Glutamatergic neuron (in vitro differentiated cells): ENCODE measurements at regions not wholly inside any gene's neighbourhood (a gene's known extent, or its start where the extent isn't known, plus 50 kb on each side); places are given as distances from the start of the nearest gene placed in this dataset.
"Not testable (repeated sequence)": the region's sequence is repeated elsewhere in the genome, so short reads cannot be mapped to it uniquely, and the experiment has no call there.

Source experiments
- DNase-seq: peaks from one replicate; pipeline ENCODE4 v3.0.0; 2022
- H3K27ac Mint-ChIP-seq: one replicate; pipeline ENCODE4 v1.8.0; 2020; ENCODE audit warnings: mild to moderate bottlenecking, mixed read lengths, inconsistent platforms; ENCODE audit not compliant: unreplicated experiment
- H3K27me3 Mint-ChIP-seq: one replicate; pipeline ENCODE4 v1.8.0; 2020; ENCODE audit warnings: mild to moderate bottlenecking, moderate library complexity, mixed read lengths, inconsistent platforms; ENCODE audit not compliant: unreplicated experiment
- H3K36me3 Mint-ChIP-seq: one replicate; pipeline ENCODE4 v1.8.0; 2020; ENCODE audit warnings: mild to moderate bottlenecking, mixed read lengths, inconsistent platforms; ENCODE audit not compliant: unreplicated experiment
- H3K4me1 Mint-ChIP-seq: one replicate; pipeline ENCODE4 v1.8.0; 2020; ENCODE audit warnings: mild to moderate bottlenecking, low read depth, mixed read lengths, inconsistent platforms; ENCODE audit not compliant: unreplicated experiment
- H3K4me3 Mint-ChIP-seq: one replicate; pipeline ENCODE4 v1.8.0; 2020; ENCODE audit warnings: mild to moderate bottlenecking, mixed read lengths, inconsistent platforms; ENCODE audit not compliant: unreplicated experiment
- H3K9me3 Mint-ChIP-seq: one replicate; pipeline ENCODE4 v1.8.0; 2020; ENCODE audit warnings: mild to moderate bottlenecking, moderate library complexity, mixed read lengths, inconsistent platforms; ENCODE audit not compliant: unreplicated experiment
- TF ChIP-seq, protein P1 (sequence below): fragments of 200-600 bp; sonication (generic); IDR thresholded peaks from one replicate; pipeline ENCODE4 v1.5.0; 2021; ENCODE audit not compliant: partially characterized antibody, unreplicated experiment

DNA sequence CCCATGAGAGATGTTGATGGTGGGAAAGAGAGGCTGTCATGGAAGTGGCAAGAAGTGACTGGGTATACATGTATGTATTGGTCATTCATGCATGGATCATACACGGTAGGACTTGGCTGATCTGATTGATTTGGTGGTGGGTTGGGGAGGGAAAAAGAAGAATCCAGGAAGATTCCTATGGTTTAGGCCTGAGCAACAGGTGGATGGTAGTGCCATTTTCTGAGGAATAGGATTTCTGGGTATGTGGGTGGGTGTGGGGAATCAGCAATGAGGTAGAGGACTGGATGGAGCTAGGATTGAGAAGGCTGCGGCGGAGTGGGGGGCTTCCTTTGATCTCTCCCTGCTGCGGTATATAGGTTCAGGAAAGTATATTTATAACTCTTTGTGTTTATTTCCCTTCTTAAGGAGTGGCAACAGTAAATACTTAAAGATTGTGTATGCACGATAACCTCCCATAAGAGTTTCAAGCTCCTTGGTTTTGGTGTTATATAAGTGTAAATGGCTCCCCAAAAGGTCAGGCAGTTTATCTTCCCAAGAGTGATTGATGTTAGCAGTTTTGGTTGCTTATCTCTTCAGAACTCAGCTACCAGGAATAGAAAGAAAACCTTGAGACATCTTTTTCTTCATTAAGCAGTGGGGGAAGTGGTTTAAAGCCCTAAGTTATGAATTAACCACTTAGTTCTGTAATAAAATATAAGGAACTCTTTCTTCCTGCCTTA is 100.1 kb downstream of the LSMEM1 start:
- peaks cover 4% of the 10 kb centered on the region for H3K4me1 Mint-ChIP-seq
- no peak for DNase-seq
- H3K27ac Mint-ChIP-seq = no peak overlapping the region
- no peak overlapping the region for H3K4me3 Mint-ChIP-seq
- TF ChIP-seq, protein P1, sequence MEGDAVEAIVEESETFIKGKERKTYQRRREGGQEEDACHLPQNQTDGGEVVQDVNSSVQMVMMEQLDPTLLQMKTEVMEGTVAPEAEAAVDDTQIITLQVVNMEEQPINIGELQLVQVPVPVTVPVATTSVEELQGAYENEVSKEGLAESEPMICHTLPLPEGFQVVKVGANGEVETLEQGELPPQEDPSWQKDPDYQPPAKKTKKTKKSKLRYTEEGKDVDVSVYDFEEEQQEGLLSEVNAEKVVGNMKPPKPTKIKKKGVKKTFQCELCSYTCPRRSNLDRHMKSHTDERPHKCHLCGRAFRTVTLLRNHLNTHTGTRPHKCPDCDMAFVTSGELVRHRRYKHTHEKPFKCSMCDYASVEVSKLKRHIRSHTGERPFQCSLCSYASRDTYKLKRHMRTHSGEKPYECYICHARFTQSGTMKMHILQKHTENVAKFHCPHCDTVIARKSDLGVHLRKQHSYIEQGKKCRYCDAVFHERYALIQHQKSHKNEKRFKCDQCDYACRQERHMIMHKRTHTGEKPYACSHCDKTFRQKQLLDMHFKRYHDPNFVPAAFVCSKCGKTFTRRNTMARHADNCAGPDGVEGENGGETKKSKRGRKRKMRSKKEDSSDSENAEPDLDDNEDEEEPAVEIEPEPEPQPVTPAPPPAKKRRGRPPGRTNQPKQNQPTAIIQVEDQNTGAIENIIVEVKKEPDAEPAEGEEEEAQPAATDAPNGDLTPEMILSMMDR = no peak
- H3K27me3 Mint-ChIP-seq = no peaks in the 10 kb centered on the region
- H3K36me3 Mint-ChIP-seq = peaks cover 9% of the 10 kb centered on the region
- no peaks in the 10 kb centered on the region for H3K9me3 Mint-ChIP-seq

DNA sequence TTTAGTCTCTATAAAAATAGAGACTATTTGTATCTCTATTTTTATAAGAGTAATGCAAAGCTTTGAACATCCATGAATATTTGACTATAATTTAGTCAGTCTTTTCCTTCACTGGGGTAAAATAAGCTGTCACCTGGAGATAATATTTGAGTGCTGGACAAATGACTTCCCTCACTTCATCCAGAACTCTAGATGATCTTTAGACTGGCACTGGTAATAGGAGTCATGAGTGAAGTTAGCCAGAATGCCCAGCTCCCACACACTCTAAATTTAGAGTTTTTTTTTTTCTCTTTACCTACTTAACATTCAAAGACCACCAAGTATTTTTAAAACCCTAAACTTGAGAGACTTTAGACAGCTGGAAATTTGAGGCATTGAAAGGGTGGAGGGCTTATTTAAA is 100.7 kb downstream of the LSMEM1 start:
- no peaks in the 10 kb centered on the region for H3K9me3 Mint-ChIP-seq
- peaks cover 4% of the 10 kb centered on the region for H3K4me1 Mint-ChIP-seq
- H3K27me3 Mint-ChIP-seq = no peaks in the 10 kb centered on the region
- peaks cover 9% of the 10 kb centered on the region for H3K36me3 Mint-ChIP-seq
- TF ChIP-seq, protein P1 = no peak
- no peak overlapping the region for H3K27ac Mint-ChIP-seq
- H3K4me3 Mint-ChIP-seq = no peak overlapping the region
- DNase-seq = no peak

DNA sequence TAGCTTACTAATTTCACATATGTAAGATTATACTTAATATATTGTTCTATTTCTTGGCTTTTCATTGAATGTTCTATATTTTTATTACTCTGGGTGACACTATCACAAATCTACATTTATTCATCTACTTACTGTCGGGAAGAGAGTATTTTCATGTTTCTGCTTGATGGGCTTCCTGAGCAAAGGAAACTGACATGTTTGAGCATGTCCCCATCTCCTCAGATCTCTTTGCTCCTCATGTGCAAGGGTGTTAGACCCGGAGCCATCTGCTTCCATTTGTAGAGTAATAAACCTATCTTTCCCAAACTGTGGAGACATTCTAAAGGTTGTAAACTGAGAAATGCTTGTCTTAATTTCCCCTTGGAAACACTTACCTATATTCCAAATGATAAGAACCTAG is 103.5 kb downstream of the LSMEM1 start:
- TF ChIP-seq, protein P1 = no peak
- no peak overlapping the region for H3K27ac Mint-ChIP-seq
- H3K4me3 Mint-ChIP-seq = no peak overlapping the region
- DNase-seq = no peak
- no peaks in the 10 kb centered on the region for H3K9me3 Mint-ChIP-seq
- peaks cover 16% of the 10 kb centered on the region for H3K36me3 Mint-ChIP-seq
- H3K4me1 Mint-ChIP-seq = peaks cover 4% of the 10 kb centered on the region
- no peaks in the 10 kb centered on the region for H3K27me3 Mint-ChIP-seq

DNA sequence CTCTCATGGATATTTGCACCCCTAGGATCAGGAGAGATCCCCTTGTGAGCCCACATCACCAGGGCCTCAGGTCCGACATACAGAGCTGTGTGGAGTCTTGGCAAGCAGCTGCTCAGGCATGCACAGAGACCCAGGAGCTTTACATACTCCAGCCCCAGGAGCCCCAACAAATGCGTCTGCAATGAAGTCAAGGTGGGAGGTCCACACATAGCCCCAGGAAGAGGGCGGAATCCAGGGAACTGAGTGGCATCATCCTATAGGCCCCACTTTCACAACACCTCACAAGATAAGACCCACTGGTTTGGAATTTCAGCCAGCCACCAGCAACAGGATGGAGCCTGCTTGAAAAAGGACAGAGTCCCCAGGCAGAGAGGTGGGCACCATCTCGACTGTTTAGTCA is 106.7 kb downstream of the LSMEM1 start:
- peaks cover 8% of the 10 kb centered on the region for H3K36me3 Mint-ChIP-seq
- peaks cover 4% of the 10 kb centered on the region for H3K4me1 Mint-ChIP-seq
- H3K27me3 Mint-ChIP-seq = no peaks in the 10 kb centered on the region
- no peak overlapping the region for H3K27ac Mint-ChIP-seq
- no peak for DNase-seq
- H3K4me3 Mint-ChIP-seq = no peak overlapping the region
- H3K9me3 Mint-ChIP-seq = no peaks in the 10 kb centered on the region
- TF ChIP-seq, protein P1 = no peak

DNA sequence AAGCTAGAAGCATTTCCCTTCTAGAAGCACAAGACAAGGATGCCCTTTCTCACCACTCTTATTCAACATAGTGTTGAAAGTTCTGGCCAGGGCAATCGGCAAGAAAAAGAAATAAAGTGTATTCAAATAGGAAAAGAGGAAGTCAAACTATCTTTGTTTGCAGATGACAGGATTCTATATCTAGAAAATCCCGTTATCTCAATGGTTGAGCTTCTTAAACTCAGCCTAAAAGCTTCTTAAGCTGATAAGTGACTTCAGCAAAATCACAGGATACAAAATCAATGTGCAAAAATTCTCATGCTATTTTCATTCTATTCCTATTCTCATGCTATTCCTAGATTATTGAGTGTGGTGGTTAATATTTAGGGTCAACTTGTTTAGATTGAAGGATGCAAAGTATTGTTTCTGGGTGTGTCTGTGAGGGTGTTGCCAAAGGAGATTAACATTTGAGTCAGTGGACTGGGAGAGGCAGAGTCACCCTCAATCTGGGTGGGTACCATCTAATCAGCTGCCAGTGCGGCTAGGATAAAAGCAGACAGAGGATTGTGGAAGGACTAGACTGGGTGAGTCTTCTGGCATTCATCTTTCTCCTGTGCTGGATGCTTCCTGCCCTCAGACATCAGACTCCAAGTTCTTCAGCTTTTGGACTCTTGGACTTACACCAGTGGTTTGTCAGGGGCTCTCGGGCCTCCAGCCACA is 111.9 kb downstream of the LSMEM1 start:
- not testable (repeated sequence) for H3K9me3 Mint-ChIP-seq, H3K4me3 Mint-ChIP-seq, H3K27me3 Mint-ChIP-seq, H3K4me1 Mint-ChIP-seq, H3K27ac Mint-ChIP-seq, DNase-seq, H3K36me3 Mint-ChIP-seq
